DOHH2 (cell line): ENCODE measurements at regions not wholly inside any gene's neighbourhood (a gene's known extent, or its start where the extent isn't known, plus 50 kb on each side); places are given as distances from the start of the nearest gene placed in this dataset.

Source experiments
- H3F3A ChIP-seq: fragments of 200-600 bp; sonication (generic), shearing (Covaris generic); 2 replicates; pipeline ENCODE4 v1.6.0; 2016; ENCODE audit warnings: antibody characterized with exemption, mild to moderate bottlenecking; ENCODE audit not compliant: control insufficient read depth, insufficient read depth
- H3K27ac ChIP-seq: fragments of 200-600 bp; sonication (generic); 2 replicates; pipeline ENCODE4 v1.5.1; 2014; ENCODE audit warnings: low read depth, mild to moderate bottlenecking, low read length, moderate library complexity
- H3K27me3 ChIP-seq: fragments of 200-600 bp; sonication (generic); 2 replicates; pipeline ENCODE4 v1.6.1; 2014; ENCODE audit warnings: mild to moderate bottlenecking, low read length, mixed read lengths; ENCODE audit not compliant: control insufficient read depth
- H3K36me3 ChIP-seq: fragments of 200-600 bp; sonication (generic); 2 replicates; pipeline ENCODE4 v1.6.1; 2014; ENCODE audit warnings: mild to moderate bottlenecking, low read length, moderate library complexity, mixed read lengths; ENCODE audit not compliant: control insufficient read depth
- H3K4me1 ChIP-seq: fragments of 200-600 bp; sonication (generic); 2 replicates; pipeline ENCODE4 v1.6.1; 2014; ENCODE audit warnings: mild to moderate bottlenecking, low read length, mixed read lengths; ENCODE audit not compliant: control insufficient read depth
- H3K4me2 ChIP-seq: fragments of 200-600 bp; sonication (generic); 2 replicates; pipeline ENCODE4 v1.6.0; 2014; ENCODE audit warnings: mild to moderate bottlenecking, low read length, moderate library complexity
- H3K4me3 ChIP-seq: fragments of 200-600 bp; sonication (generic); 2 replicates; pipeline ENCODE4 v1.5.1; 2014; ENCODE audit warnings: mild to moderate bottlenecking, low read length, mixed read lengths
- H3K79me2 ChIP-seq: fragments of 200-600 bp; sonication (generic); 2 replicates; pipeline ENCODE4 v1.6.1; 2014; ENCODE audit warnings: mild to moderate bottlenecking, low read length, mixed read lengths; ENCODE audit not compliant: control insufficient read depth
- H3K9me2 ChIP-seq: fragments of 200-600 bp; sonication (generic); replicated peaks from 2 replicates; pipeline ENCODE4 v1.6.1; 2014; ENCODE audit warnings: mild to moderate bottlenecking, low read length, mixed read lengths; ENCODE audit not compliant: control insufficient read depth
- H3K9me3 ChIP-seq: fragments of 200-600 bp; sonication (generic); 2 replicates; pipeline ENCODE4 v1.6.1; 2014; ENCODE audit warnings: antibody characterized with exemption, low read length, mixed read lengths; ENCODE audit not compliant: control insufficient read depth, insufficient read depth
- H4K20me1 ChIP-seq: fragments of 200-600 bp; sonication (generic); 2 replicates; pipeline ENCODE4 v1.6.0; 2014; ENCODE audit warnings: low read depth, mild to moderate bottlenecking, antibody characterized with exemption, low read length, moderate library complexity; ENCODE audit not compliant: control insufficient read depth, insufficient read depth
- CTCF ChIP-seq: fragments of 200-600 bp; sonication (generic); IDR thresholded peaks from one replicate; pipeline ENCODE4 v1.5.1; 2014; ENCODE audit warnings: antibody characterized with exemption, mild to moderate bottlenecking, low read depth, low read length; ENCODE audit not compliant: poor library complexity, severe bottlenecking
- EZH2phosphoT487 ChIP-seq: fragments of 200-600 bp; sonication (generic); IDR thresholded peaks from 2 replicates; pipeline ENCODE4 v1.6.1; 2017; ENCODE audit warnings: borderline replicate concordance, mild to moderate bottlenecking, antibody characterized with exemption, low read length, moderate library complexity, mixed read lengths

DNA sequence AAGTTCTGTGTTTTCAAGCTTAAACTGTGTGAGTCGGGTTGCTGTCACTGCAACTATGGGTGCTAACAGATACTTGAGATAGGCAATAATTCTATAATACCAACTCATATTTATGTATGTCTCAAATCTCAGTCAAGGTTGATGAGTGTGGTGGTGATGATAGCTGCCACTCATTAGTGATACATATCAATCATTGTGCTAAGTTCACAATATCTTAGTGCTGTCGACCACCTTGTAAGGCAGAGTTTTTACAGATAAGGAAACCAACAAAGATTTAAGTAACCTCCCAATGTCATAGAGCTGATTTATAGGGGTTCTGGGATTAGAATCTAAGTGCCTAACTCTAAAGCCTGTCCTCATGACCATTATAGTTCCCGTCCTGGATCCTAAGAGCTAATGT lies 82.5 kb downstream of the ELAPOR2 start:
- H3K4me1 ChIP-seq: peaks cover 92% of the 10 kb centered on the region
- H3K27me3 ChIP-seq: no peaks in the 10 kb centered on the region
- H3K4me3 ChIP-seq: peak overlapping the region; percentile 15
- peaks cover 19% of the 10 kb centered on the region for H3F3A ChIP-seq
- peak overlapping the region; percentile 6; the same call in 1 of the 2 replicates for H3K27ac ChIP-seq
- H3K9me2 ChIP-seq: no peaks in the 10 kb centered on the region
- H4K20me1 ChIP-seq: no peaks in the 10 kb centered on the region
- TF ChIP-seq EZH2phosphoT487: no peak
- H3K36me3 ChIP-seq: peaks cover 20% of the 10 kb centered on the region
- peaks cover 8% of the 10 kb centered on the region; the same call in 1 of the 2 replicates for H3K9me3 ChIP-seq
- peaks cover 65% of the 10 kb centered on the region for H3K79me2 ChIP-seq
- H3K4me2 ChIP-seq: peak overlapping the region; percentile 67

DNA sequence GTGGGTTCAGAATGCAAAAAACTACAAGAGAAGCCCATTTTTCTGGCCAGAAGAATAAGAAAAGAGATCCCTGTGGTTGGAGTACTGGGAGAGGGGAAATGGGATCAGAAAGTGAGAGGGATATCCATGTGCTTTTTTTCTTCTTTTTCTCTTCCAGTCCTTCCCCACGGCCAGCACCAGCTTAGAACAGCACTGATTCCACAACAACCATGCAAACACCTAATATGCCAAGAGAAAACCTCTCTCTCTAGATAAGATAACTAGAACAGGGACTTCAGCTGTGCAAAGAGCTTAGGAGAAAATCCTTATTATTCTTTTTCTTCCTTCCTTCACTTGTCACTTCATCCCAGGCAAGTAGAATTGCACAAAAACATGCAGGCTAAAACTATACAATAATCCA lies 83.5 kb downstream of the ELAPOR2 start:
- no peaks in the 10 kb centered on the region for H3K9me2 ChIP-seq
- H3F3A ChIP-seq: peaks cover 19% of the 10 kb centered on the region
- TF ChIP-seq EZH2phosphoT487: no peak
- no peak for TF ChIP-seq CTCF
- H4K20me1 ChIP-seq: no peaks in the 10 kb centered on the region
- H3K9me3 ChIP-seq: no peaks in the 10 kb centered on the region
- H3K27ac ChIP-seq: peak overlapping the region; percentile 6; the same call in 1 of the 2 replicates
- H3K36me3 ChIP-seq: peaks cover 17% of the 10 kb centered on the region; the same call in 1 of the 2 replicates
- peaks cover 93% of the 10 kb centered on the region for H3K4me1 ChIP-seq
- H3K4me2 ChIP-seq: peak overlapping the region; percentile 67
- no peaks in the 10 kb centered on the region for H3K27me3 ChIP-seq
- H3K4me3 ChIP-seq: peak overlapping the region; percentile 13; the same call in 1 of the 2 replicates
- H3K79me2 ChIP-seq: peaks cover 69% of the 10 kb centered on the region

DNA sequence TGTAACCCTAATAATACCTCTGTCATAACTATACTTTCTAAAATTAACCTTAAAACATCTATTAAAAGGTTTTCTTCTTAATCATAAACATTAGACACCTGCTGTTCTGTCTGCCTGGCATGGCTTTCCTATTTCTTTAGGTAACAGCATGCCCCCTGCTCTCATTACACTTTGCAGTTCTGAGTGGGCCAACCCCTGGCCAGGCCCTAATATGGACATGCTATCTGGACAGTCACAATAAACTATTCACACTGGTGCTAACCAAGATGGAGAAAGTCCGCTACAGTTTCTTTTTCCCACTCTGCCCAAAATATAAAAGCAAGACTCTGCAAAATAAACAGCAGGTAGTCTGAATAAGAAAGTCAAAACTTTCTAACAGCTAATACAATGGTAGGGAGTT lies 84.0 kb downstream of the ELAPOR2 start:
- peak overlapping the region; percentile 13; the same call in 1 of the 2 replicates for H3K4me3 ChIP-seq
- H3K9me2 ChIP-seq: no peaks in the 10 kb centered on the region
- H3K4me2 ChIP-seq: peak overlapping the region; percentile 67
- peaks cover 70% of the 10 kb centered on the region for H3K79me2 ChIP-seq
- no peaks in the 10 kb centered on the region for H3K27me3 ChIP-seq
- peaks cover 13% of the 10 kb centered on the region; the same call in 1 of the 2 replicates for H3K36me3 ChIP-seq
- no peak overlapping the region for H3K27ac ChIP-seq
- H4K20me1 ChIP-seq: no peaks in the 10 kb centered on the region
- peaks cover 93% of the 10 kb centered on the region for H3K4me1 ChIP-seq
- peaks cover 15% of the 10 kb centered on the region for H3F3A ChIP-seq
- no peaks in the 10 kb centered on the region for H3K9me3 ChIP-seq
- TF ChIP-seq EZH2phosphoT487 (no peak), CTCF (no peak)

DNA sequence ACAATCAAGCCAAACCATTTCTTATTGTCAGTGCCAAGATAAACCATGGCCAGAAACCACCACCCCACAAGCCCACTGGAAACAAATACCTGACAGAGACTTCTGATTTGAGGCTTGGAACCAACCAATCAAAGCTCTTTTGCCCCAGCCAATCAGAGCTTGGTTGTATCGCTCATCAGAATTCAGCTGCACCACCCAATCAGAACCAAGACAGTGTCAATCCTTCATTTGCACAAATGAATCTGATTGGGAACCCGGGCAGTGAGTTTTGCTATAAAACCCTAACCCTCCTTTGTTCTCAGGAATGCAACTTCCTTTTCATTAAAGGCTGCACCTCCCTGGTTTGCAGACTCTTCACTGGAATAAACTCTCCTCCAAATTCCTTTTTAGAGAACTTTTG lies 87.4 kb downstream of the ELAPOR2 start:
- no peaks in the 10 kb centered on the region for H4K20me1 ChIP-seq
- peaks cover 55% of the 10 kb centered on the region for H3K79me2 ChIP-seq
- H3K4me1 ChIP-seq: peaks cover 81% of the 10 kb centered on the region
- H3K27me3 ChIP-seq: no peaks in the 10 kb centered on the region
- H3K9me3 ChIP-seq: no peaks in the 10 kb centered on the region
- H3K9me2 ChIP-seq: no peaks in the 10 kb centered on the region
- peaks cover 13% of the 10 kb centered on the region; the same call in 1 of the 2 replicates for H3K36me3 ChIP-seq
- TF ChIP-seq CTCF (no peak), EZH2phosphoT487 (no peak)
- H3K4me2 ChIP-seq: peak overlapping the region; percentile 48
- H3F3A ChIP-seq: peaks cover 7% of the 10 kb centered on the region; the same call in 1 of the 2 replicates
- H3K27ac ChIP-seq: peak overlapping the region; percentile 29
- H3K4me3 ChIP-seq: peak overlapping the region; percentile 31
